ENCODE measurements at regions not wholly inside any gene's neighbourhood (a gene's known extent, or its start where the extent isn't known, plus 50 kb on each side); places are given as distances from the start of the nearest gene placed in this dataset.

DNA sequence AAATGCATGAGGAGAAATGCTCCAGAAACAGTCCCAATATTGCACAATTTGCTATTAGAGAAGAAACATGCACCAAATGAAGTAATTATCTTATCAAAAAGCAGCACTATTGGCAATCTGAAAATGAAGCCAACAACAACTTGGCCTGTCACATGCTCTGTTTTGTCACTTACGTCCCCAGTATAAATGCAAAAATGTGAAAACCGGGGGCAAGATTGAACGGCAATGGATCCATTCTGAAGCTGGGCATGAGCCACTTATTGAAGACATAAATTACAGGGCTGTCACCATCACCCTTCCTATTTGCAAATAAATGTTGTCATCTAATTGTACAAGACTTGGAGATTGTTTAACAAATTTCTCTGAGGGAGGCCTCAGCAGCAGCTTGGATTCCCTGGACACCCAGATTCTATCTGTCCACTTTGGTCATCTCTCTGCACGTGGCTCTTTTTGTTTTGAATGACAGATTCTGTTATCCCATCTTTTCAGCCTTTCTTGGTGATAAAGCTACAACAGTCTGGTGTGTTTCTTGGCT lies 180.2 kb upstream of the CDH5 start:
- in situ Hi-C loops (cut with MboI; ENCODE audit: low sequenced_read_pairs), result no loop called here
- H4K8ac ChIP-seq (ENCODE audit: low read depth in 2 of 2, low read length in 2 of 2), result no peak overlapping the region
- no peak overlapping the region for H2BK5ac ChIP-seq (ENCODE audit: low read depth, low read length, poor library complexity, severe bottlenecking)
- no peak overlapping the region for H2AK5ac ChIP-seq (ENCODE audit: low read depth, low read length)
- no peak overlapping the region for H2BK120ac ChIP-seq (ENCODE audit: low read depth, low read length)
- no peak overlapping the region for H4K5ac ChIP-seq (ENCODE audit: low read depth, low read length)
- no peak overlapping the region for H2AFZ ChIP-seq (replicated peaks; ENCODE audit: low read length, poor library complexity)
- H3K9me1 ChIP-seq (ENCODE audit: insufficient read depth, low read length), result peaks cover 5% of the 10 kb centered on the region
- intact Hi-C loops (cut with micrococcal nuclease), result no loop called here
- no peaks in the 10 kb centered on the region for H3K79me1 ChIP-seq (ENCODE audit: low read depth in 1 of 2, low read length in 2 of 2)
- H2AK9ac ChIP-seq (replicated peaks; ENCODE audit: low read depth, low read length, poor library complexity), result no peak overlapping the region
- no peak overlapping the region for H3K23ac ChIP-seq (ENCODE audit: low read depth, low read length)
- H3K9ac ChIP-seq (ENCODE audit: low read depth, low read length), result no peak overlapping the region
- H3K4me3 ChIP-seq (ENCODE audit: insufficient read depth, low read depth, low read length), result no peak overlapping the region
- ChIA-PET CTCF (no interaction called here), POLR2A (ENCODE audit: unreplicated experiment) (no interaction called here)
- dilution Hi-C loops (cut with HindIII; ENCODE audit: low sequenced_read_pairs, unreplicated experiment), result no loop called here
- no CpG with 5 or more reads among the region's 4 CpGs for WGBS, 2 experiments (ENCODE audit: extremely low coverage in 2 of 2, insufficient read length in 1 of 2)
- no peak overlapping the region for H4K91ac ChIP-seq (ENCODE audit: insufficient read depth, low read depth, low read length)
- peaks cover 17% of the 10 kb centered on the region for H3K4me1 ChIP-seq (ENCODE audit: control insufficient read depth, insufficient read depth, low read length)
- H3K9me3 ChIP-seq (ENCODE audit: control insufficient read depth, insufficient read depth, low read length), result no peaks in the 10 kb centered on the region
- H3K27me3 ChIP-seq (ENCODE audit: control insufficient read depth, insufficient read depth, low read length), result peaks cover 3% of the 10 kb centered on the region; the same call in 1 of the 2 replicates
- H3K36me3 ChIP-seq (ENCODE audit: control insufficient read depth, insufficient read depth, low read length), result no peaks in the 10 kb centered on the region
- no peak overlapping the region for H3K18ac ChIP-seq (ENCODE audit: low read depth, low read length)
- H2BK20ac ChIP-seq (ENCODE audit: low read depth, low read length), result peak overlapping the region; percentile 0; the same call in 1 of the 2 replicates
- no peak overlapping the region for H3K14ac ChIP-seq (replicated peaks; ENCODE audit: low read depth, low read length)
- DNase-seq, result no peak
- H3K4me2 ChIP-seq (ENCODE audit: low read depth, low read length), result no peak overlapping the region
- no TSS peak for BruUV-seq (replicated peaks)
- H2BK15ac ChIP-seq (ENCODE audit: low read depth, low read length), result no peak overlapping the region
- ATAC-seq (ENCODE audit: low read depth), result no peak
- no peak overlapping the region for H3K4ac ChIP-seq (ENCODE audit: low read depth, low read length)
- no peak overlapping the region for H3K56ac ChIP-seq (ENCODE audit: extremely low read depth, insufficient read depth, low read length)
- H4K20me1 ChIP-seq (ENCODE audit: insufficient read depth, low read length), result no peaks in the 10 kb centered on the region
- H3K27ac ChIP-seq (ENCODE audit: insufficient read depth, low read length), result no peak overlapping the region
- TF ChIP-seq CEBPB (IDR thresholded peaks at IDR 0.05; ENCODE audit: low read depth, low read length), result peak; percentile 49; the same call in 1 of the 2 replicates
- no peak for TF ChIP-seq RAD21 (IDR thresholded peaks at IDR 0.05; ENCODE audit: low read length)
- TF ChIP-seq, protein P1, sequence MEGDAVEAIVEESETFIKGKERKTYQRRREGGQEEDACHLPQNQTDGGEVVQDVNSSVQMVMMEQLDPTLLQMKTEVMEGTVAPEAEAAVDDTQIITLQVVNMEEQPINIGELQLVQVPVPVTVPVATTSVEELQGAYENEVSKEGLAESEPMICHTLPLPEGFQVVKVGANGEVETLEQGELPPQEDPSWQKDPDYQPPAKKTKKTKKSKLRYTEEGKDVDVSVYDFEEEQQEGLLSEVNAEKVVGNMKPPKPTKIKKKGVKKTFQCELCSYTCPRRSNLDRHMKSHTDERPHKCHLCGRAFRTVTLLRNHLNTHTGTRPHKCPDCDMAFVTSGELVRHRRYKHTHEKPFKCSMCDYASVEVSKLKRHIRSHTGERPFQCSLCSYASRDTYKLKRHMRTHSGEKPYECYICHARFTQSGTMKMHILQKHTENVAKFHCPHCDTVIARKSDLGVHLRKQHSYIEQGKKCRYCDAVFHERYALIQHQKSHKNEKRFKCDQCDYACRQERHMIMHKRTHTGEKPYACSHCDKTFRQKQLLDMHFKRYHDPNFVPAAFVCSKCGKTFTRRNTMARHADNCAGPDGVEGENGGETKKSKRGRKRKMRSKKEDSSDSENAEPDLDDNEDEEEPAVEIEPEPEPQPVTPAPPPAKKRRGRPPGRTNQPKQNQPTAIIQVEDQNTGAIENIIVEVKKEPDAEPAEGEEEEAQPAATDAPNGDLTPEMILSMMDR (conservative IDR thresholded peaks at IDR 0.05; ENCODE audit: low read depth, low read length), result no peak
